ENCODE measurements at regions not wholly inside any gene's neighbourhood (a gene's known extent, or its start where the extent isn't known, plus 50 kb on each side); places are given as distances from the start of the nearest gene placed in this dataset.

DNA sequence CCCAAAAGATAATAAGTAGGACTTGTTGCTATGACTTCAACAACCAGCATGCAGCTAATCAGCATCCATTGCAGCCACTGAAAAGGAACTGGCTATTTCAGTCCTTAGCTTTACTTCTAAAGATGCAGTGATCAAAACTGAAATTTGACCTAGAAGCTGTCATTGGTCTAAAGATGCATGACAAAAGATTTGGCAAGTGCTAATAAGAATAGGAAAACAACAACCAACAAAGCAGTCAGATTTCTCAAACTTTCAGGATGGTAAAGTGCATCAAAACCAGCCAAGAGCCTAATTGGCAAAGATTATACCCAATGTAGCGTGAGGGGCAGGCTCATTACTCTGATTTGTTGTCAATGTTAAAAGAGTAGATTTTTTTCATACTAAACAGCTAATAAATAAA lies 77.1 kb upstream of the WDR17 start:
- H4K20me1 ChIP-seq (ENCODE audit: insufficient read depth): no peaks in the 10 kb centered on the region
- no peak for DNase-seq (ENCODE audit: low read depth, low spot score)
- H3K4me2 ChIP-seq (ENCODE audit: low read length): no peak overlapping the region
- H3K9me3 ChIP-seq (ENCODE audit: control insufficient read depth in 1 of 2, insufficient read depth in 1 of 2, low read depth in 1 of 2, low read length in 2 of 2): no peaks in the 10 kb centered on the region
- H3K27me3 ChIP-seq (ENCODE audit: insufficient read depth, low read length): no peaks in the 10 kb centered on the region
- no peak overlapping the region for H3K27ac ChIP-seq (ENCODE audit: low read depth, low read length)
- ChIA-PET POLR2A (no interaction called here), RAD21 (ENCODE audit: low non-redundant PET in 1 of 2, low total read pairs in 2 of 2, uncharacterized antibody in 2 of 2, unreplicated experiment in 2 of 2) (no interaction called here), CTCF (no interaction called here)
- no peak overlapping the region for H2AFZ ChIP-seq (ENCODE audit: low read depth, low read length, poor library complexity, severe bottlenecking)
- H3K4me3 ChIP-seq (replicated peaks in 1 of 2; ENCODE audit: low read depth in 1 of 2, low read length in 2 of 2): no peak overlapping the region
- intact Hi-C loops (cut with micrococcal nuclease): no loop called here
- no peaks in the 10 kb centered on the region for H3K79me2 ChIP-seq (ENCODE audit: insufficient read depth, low read length)
- H3K4me1 ChIP-seq (ENCODE audit: control insufficient read depth in 1 of 2, insufficient read depth in 2 of 2, low read length in 2 of 2): no peaks in the 10 kb centered on the region
- no peaks in the 10 kb centered on the region for H3K36me3 ChIP-seq (ENCODE audit: control insufficient read depth in 1 of 2, insufficient read depth in 2 of 2, low read length in 2 of 2)
- no peaks in the 10 kb centered on the region for H3K9me2 ChIP-seq (ENCODE audit: insufficient read depth)
- H3K9ac ChIP-seq (ENCODE audit: low read length): no peak overlapping the region
- no TSS peak for BruUV-seq (replicated peaks)
- TF ChIP-seq POLR2A (IDR thresholded peaks at IDR 0.05; ENCODE audit: borderline replicate concordance, extremely low read depth, insufficient read depth, insufficient read length) (no peak), YY1 (IDR thresholded peaks at IDR 0.05; ENCODE audit: extremely low read depth, insufficient replicate concordance, low read depth, low read length) (no peak), EZH2phosphoT487 (IDR thresholded peaks at IDR 0.05; ENCODE audit: borderline replicate concordance) (no peak), EGR1 (IDR thresholded peaks at IDR 0.05; ENCODE audit: low read depth) (no peak), POLR2AphosphoS5 (IDR thresholded peaks at IDR 0.05; ENCODE audit: low read depth, low read length) (no peak), JUND (IDR thresholded peaks at IDR 0.05) (no peak), ELF1 (IDR thresholded peaks at IDR 0.05; ENCODE audit: borderline replicate concordance, low read depth) (no peak), FOSL1 (IDR thresholded peaks at IDR 0.05; ENCODE audit: low read depth) (no peak), ZNF274 (IDR thresholded peaks at IDR 0.05; ENCODE audit: low read depth, low read length) (no peak), TCF7L2 (IDR thresholded peaks at IDR 0.05; ENCODE audit: borderline replicate concordance, extremely low read depth, insufficient read depth, insufficient read length) (no peak), SP1 (IDR thresholded peaks at IDR 0.05; ENCODE audit: low read depth) (no peak), ATF3 (IDR thresholded peaks at IDR 0.05) (no peak), CEBPB (IDR thresholded peaks at IDR 0.05; ENCODE audit: low read depth) (no peak), ZFX (IDR thresholded peaks at IDR 0.05) (no peak), CBX3 (IDR thresholded peaks at IDR 0.05; ENCODE audit: low read depth) (no peak), EZH2 (IDR thresholded peaks at IDR 0.05) (no peak), CTCF (IDR thresholded peaks at IDR 0.05 in 2 of 3, conservative IDR thresholded peaks at IDR 0.05 in 1 of 3; ENCODE audit: borderline replicate concordance in 1 of 3, insufficient read depth in 1 of 3, low read depth in 2 of 3, low read length in 2 of 3) (no peak)
- TF ChIP-seq, protein P1, sequence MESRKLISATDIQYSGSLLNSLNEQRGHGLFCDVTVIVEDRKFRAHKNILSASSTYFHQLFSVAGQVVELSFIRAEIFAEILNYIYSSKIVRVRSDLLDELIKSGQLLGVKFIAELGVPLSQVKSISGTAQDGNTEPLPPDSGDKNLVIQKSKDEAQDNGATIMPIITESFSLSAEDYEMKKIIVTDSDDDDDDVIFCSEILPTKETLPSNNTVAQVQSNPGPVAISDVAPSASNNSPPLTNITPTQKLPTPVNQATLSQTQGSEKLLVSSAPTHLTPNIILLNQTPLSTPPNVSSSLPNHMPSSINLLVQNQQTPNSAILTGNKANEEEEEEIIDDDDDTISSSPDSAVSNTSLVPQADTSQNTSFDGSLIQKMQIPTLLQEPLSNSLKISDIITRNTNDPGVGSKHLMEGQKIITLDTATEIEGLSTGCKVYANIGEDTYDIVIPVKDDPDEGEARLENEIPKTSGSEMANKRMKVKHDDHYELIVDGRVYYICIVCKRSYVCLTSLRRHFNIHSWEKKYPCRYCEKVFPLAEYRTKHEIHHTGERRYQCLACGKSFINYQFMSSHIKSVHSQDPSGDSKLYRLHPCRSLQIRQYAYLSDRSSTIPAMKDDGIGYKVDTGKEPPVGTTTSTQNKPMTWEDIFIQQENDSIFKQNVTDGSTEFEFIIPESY (IDR thresholded peaks at IDR 0.05; ENCODE audit: extremely low read depth, insufficient replicate concordance, low read length): no peak
- TF ChIP-seq, protein P2, sequence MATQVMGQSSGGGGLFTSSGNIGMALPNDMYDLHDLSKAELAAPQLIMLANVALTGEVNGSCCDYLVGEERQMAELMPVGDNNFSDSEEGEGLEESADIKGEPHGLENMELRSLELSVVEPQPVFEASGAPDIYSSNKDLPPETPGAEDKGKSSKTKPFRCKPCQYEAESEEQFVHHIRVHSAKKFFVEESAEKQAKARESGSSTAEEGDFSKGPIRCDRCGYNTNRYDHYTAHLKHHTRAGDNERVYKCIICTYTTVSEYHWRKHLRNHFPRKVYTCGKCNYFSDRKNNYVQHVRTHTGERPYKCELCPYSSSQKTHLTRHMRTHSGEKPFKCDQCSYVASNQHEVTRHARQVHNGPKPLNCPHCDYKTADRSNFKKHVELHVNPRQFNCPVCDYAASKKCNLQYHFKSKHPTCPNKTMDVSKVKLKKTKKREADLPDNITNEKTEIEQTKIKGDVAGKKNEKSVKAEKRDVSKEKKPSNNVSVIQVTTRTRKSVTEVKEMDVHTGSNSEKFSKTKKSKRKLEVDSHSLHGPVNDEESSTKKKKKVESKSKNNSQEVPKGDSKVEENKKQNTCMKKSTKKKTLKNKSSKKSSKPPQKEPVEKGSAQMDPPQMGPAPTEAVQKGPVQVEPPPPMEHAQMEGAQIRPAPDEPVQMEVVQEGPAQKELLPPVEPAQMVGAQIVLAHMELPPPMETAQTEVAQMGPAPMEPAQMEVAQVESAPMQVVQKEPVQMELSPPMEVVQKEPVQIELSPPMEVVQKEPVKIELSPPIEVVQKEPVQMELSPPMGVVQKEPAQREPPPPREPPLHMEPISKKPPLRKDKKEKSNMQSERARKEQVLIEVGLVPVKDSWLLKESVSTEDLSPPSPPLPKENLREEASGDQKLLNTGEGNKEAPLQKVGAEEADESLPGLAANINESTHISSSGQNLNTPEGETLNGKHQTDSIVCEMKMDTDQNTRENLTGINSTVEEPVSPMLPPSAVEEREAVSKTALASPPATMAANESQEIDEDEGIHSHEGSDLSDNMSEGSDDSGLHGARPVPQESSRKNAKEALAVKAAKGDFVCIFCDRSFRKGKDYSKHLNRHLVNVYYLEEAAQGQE (IDR thresholded peaks at IDR 0.05; ENCODE audit: low read depth): no peak
- no peak for ATAC-seq
